NOMO-1 (cell line): ENCODE measurements at regions not wholly inside any gene's neighbourhood (a gene's known extent, or its start where the extent isn't known, plus 50 kb on each side); places are given as distances from the start of the nearest gene placed in this dataset.
A peak's percentile ranks its signal among the peaks of the same experiment; 100 is the strongest.

Experiments
- DNase-seq, 2 experiments: peaks; one replicate each; lab custom pipeline; 2025; ENCODE audit not compliant: unreplicated experiment in 2 of 2; lab: John Stamatoyannopoulos, UW

- no peak for DNase-seq
These were observed 555.6 kb downstream of the CD83 start for GRCh38 chr6:14673201-14673600.

DNA sequence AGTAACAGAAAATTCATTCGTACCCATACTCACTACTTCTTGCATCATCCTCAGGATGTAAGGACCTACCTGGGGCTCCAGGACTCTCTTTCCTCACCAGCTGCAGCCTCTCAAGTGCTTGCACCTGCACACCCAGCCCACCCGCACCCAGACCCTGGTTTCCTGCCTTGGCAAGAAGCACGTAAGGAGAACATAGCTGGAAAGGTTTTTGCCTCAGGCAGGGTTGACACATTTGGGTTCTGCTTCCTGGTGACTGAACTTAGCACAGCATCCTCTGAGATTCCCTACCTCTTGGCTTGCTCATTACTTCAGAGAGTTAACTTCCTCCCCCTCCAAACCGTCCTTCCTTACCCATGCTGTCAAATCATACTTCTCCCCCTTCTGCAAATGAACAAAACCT, 556.9 kb downstream of the CD83 start:
- no peak for DNase-seq

- DNase-seq: no peak
These were observed 557.5 kb downstream of the CD83 start for GRCh38 chr6:14674867-14675648.

GRCh38 chr6:14676064-14676463, 558.5 kb downstream of the CD83 start:
- DNase-seq: no peak

DNA sequence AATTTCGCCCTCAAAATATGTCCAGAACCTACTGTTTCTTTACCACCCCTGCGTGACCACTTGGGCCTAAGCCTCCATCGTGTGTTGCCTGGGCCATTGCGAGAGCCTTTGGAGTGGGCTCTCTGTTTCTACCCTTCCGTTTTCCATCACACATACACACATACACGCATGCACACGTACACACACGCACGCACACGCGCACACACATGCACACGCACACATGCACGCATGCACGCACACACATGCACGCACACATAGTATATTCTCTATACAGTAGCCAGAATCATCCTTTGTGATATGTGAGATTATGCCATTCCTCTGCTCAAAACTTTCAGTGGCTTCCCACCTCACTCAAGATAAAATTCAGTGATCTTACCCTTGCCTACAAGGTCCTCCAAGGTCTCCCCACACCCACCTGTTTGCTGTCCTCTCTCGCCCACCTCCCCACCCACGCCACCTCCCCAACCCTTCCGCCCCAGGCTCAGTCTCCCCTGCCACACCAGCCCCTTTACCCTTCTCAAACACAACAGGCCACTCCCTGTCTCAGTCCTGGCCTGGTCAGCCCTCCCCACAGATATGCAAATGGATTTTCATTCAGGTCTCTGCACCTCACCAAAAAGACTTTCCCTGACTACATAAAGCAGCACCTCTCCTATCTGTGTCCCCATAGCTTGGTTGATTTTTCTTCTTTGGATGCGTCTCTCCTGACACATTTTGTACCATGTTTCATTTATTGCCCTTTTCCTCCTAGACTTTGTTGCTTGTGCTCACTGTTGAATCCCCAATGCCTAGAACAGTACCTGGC, 559.6 kb downstream of the CD83 start:
- DNase-seq: no peak

GRCh38 chr6:14681699-14682487, 564.0 kb upstream of the JARID2 start:
- DNase-seq: peak; percentile 59 to 80

- no peak for DNase-seq
These were observed 563.1 kb upstream of the JARID2 start for GRCh38 chr6:14682812-14683211.

DNA sequence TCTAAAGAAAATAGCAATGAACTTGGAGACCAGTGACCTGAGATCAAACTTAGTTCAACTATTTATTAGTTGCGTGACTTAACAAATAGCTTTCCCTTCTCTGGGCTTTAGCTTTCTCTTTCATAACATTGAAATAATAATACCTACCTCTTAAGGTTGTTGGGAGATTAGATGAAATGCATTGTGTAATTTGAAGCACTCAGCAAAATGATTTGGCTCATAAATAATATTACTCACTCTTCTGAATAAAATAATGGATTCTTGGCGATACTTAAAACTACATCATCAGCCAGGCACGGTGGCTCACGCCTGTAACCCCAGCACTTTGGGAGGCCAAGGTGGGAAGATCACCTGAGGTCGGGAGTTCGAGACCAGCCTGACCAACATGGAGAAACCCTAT, 556.2 kb upstream of the JARID2 start:
- no peak for DNase-seq

DNA sequence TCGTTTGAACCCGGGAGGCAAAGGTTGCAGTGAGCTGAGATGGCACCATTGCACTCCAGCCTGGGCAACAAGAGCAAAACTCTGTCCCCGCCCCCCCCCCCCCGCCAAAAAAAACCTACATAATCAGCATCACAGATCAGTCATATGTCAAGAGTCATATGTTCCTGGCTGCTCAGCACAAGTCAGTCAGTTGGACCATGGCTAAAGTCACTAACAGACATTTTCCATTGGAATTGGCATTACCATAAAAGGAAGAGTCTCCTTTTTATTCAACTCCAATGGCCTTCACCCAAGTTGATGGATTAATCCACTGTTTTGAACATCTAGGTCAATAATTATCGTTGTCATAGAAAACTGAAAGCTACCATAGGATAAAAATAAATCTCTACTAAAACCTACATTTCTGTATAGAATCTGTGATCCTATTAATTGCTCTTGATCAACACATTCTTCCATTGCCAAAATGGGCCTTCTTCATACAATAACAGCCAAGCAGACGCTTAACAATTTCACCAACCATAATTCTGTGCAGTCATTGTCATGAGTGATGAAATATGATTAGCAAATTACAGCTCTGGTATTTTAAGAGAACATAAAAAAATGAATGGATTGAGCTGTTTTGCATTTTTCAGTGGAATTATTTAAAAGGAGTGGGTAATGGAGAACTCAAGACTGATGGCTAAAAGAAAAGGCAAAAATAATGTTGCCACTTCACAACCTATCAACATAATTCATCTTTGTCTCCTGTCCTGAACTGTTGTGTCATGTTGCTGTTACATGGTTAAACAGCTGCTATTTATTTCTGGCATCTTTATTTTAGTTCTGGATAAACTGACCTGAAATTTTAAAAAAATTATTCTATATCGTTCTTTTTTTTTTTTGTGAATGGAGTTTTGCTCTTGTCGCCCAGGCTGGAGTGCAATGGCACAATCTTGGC, 555.5 kb upstream of the JARID2 start:
- DNase-seq: no peak

GRCh38 chr6:14692208-14692607, 553.7 kb upstream of the JARID2 start:
- DNase-seq: peak in 1 of 2 experiments; percentile 20

DNA sequence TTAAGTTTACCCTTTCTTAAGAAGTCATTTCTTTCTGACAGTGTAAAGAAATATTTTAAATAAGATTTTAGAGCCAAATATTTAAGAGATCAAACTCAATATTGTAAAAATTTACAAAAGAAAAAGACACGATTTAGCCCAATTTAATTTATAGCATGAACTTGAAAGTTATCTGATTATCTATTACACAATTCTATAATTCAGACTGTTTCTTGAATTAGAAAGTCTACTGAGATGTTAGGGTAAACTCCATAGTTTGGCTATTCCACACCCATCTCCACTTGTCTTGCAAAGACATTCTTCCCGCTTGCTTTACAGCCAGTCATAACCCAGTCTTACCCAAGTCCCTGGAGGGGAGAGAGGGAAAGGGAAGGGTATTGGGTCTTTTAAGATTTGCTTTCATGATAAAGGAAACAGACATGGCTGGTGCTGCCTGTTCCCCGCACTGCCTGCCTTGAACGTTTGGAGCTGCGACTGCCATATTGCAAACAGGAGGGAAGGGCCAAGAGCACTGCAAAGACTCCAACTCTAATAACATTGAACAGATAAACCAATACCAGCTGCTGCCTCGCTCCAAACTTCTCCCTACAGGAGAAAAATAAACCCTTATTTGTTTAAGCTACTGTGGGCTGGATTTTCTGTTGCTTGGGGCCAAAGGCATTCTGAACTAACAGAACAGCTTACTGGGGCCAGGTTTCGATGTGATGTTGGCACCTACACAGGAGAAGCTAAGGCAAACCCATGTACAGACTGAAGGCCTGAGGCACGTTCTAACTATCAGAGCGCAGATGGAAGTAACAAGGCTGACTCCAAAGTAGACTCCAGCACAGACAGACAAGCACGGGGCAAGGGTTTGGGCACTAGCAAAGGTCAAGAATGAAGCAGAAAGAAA, 552.3 kb upstream of the JARID2 start:
- DNase-seq: no peak

DNA sequence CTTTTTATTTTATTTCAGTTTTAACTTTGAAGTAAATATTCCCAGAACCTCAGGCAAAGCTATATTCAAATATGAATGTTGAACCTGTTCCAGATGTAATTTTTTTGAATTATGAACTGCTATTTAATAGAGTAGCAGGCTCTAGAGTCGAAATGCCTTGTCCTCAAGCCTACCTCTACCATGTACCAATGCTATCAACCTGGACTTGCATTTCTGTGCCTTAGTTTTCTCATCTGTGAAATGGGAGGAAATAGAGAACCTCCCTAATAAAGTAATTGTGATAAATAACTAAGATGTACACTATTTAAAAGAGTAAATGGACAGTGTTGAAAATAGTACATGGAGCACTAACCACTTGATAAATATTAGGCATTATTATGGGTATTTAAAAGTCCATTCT, 551.6 kb upstream of the JARID2 start:
- DNase-seq: no peak

DNA sequence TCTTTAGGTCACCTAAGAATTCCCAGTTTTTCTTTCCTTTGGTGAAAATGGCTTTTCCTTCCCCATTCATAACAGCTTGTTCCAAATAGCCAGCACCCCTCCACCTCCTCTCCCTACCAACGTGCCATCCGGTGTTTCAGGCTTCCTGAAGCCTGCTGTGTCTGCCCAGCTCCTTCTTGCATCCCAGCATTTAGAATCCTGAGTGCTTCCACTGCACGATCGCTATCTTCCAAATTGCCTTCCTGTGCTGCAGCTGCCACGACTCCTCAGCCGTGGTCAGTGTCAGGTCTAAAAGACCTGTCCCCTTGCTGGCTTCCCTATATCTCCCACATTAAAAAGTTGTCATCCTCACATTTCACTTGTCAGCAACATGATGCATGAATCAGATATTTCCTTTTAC, 550.3 kb upstream of the JARID2 start:
- no peak for DNase-seq

- no peak for DNase-seq
These were observed 549.5 kb upstream of the JARID2 start for GRCh38 chr6:14696367-14696766.

DNA sequence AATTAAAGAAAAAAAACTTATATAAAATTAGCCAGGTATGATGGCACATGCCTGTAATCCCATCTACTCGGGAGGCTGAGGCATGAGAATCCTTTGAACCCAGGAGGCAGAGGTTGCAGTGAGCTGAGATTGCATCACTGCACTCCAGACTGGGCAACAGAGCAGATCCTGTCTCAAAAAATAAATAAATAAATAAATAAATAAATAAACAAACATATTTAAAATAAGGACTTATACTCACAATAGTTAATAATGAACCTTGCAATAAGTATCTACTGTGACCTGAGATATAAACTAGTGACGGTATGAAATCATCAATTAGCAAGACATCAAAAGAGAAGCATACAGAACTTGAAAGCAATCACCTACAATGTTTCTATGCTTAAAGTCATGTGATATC, 548.4 kb upstream of the JARID2 start:
- no peak for DNase-seq

GRCh38 chr6:14699803-14700601, 545.9 kb upstream of the JARID2 start:
- no peak for DNase-seq

- peak in 1 of 2 experiments; percentile 35 for DNase-seq
These were observed 543.9 kb upstream of the JARID2 start for GRCh38 chr6:14701946-14702345.

GRCh38 chr6:14702678-14703077, 543.2 kb upstream of the JARID2 start:
- DNase-seq: no peak
